Dermis blood vessel endothelial cell (primary cell): ENCODE measurements at regions not wholly inside any gene's neighbourhood (a gene's known extent, or its start where the extent isn't known, plus 50 kb on each side); places are given as distances from the start of the nearest gene placed in this dataset.

Experiments used
- DNase-seq: peaks from one replicate; pipeline ENCODE4 v3.0.0; 2010

GRCh38 chr10:120960725-120961124 lies 109.6 kb downstream of the WDR11 start:
- DNase-seq = no peak

GRCh38 chr10:120961795-120962755 lies 110.9 kb downstream of the WDR11 start:
- no peak for DNase-seq

- no peak for DNase-seq
Measured at GRCh38 chr10:120962756-120963593, 111.8 kb downstream of the WDR11 start.

DNA sequence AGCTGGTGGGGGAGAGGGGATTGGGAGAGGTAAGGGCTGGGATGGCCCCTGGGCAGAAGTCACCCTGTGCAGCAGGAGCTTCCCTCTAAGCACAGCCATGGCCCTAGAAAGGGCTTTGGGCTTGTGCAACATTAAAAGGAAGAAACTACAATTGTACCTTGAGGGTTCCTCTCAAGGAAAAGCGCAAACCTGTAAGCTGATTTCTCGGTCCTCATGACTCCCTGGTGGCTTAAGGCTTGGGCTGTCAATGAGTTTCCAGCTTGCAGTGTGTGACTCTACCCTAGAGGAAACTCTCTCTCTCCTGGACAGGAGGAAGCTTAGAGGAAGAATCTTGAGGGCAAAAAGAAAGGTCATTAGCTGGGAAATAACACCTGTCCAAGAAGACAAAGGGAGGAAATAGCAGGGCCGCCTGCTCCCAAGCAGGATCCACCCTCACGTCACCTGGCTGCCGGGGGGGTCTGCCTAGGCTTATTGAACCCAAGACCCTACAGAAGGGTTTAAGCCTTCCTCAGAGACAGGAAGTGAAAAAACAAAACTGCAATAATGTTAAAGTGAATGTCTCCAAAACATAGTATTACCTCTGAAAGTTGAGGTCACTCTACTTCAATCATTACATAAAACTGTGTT lies 112.5 kb downstream of the WDR11 start:
- no peak for DNase-seq

GRCh38 chr10:120966657-120967045 lies 115.5 kb downstream of the WDR11 start:
- DNase-seq = no peak

DNA sequence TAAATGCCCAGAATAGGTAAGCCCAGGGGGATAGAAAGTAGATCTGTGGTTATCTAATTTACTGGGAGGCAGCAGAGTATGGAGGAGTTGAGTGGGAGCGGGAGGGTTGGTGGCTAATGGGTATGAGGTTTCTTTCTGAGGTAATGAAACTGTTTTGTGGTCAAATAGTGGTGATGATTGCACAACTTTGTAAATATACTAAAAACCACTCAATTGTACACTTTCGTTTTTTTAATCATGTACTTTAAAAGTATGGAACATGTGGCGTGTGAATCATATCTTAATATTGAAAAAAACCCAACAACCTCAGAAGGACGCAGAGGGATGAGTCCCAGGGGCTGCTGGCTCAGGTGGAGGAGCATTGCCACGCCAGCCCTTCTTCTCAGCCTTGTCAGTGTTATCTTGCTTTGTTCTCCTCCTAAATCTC lies 118.1 kb downstream of the WDR11 start:
- no peak for DNase-seq

- DNase-seq = no peak
Measured at GRCh38 chr10:120970595-120971529, 119.7 kb downstream of the WDR11 start.

DNA sequence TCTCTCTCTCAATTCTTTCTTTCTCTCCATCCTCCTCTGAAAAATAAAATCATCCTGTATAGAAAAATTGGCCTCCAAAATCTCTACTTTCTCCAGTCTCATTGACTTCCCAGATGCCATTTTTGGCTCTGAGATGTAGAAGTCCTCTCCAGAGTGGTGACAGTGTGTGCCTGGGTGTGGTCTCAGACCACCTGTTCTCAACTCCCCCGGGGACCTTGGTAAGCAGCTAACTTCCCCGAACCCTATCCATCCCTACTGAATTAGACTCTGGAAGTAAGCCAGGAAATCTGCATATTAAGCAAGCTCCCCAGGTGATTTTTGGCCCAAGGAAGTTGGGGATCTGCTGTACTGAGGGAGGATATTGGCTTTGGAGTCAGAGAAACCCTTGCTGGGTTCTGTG lies 120.5 kb downstream of the WDR11 start:
- no peak for DNase-seq

DNA sequence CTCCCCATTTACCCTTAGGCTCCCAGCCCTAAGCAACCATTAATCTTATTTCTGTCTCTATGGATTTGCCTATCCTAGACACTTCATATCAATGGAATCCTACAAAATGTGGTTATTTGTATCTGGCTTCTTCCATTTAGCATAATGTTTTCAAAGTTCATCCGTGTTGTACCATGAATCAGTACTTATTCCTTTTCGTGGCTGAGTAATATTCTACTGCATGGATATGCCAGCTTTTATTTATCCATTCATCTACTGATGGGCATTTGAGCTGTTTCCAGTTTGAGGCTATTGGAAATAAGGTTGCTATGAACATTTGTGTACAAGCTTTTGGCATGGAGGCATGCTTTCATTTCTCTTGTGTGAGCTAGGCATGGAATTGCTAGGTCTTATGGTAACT lies 121.1 kb downstream of the WDR11 start:
- no peak for DNase-seq

GRCh38 chr10:120975072-120975867 lies 124.1 kb downstream of the WDR11 start:
- DNase-seq = no peak

DNA sequence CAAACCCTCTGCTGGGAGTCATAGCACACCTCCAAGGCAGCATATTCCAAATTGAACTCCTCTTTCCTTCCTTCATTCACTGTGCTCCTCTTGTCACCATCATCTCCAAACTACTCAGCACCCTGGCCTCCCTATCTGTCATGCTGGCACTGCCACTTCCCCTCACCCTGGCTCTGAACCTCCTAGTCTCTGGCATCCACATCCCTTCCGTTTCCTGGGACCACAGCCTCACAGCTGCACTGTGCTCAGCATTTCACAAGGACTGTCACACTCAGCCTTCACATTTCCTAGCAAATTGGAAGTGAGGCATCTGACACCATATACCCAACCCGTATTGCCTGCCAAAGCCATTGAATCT lies 124.7 kb downstream of the WDR11 start:
- no peak for DNase-seq

DNA sequence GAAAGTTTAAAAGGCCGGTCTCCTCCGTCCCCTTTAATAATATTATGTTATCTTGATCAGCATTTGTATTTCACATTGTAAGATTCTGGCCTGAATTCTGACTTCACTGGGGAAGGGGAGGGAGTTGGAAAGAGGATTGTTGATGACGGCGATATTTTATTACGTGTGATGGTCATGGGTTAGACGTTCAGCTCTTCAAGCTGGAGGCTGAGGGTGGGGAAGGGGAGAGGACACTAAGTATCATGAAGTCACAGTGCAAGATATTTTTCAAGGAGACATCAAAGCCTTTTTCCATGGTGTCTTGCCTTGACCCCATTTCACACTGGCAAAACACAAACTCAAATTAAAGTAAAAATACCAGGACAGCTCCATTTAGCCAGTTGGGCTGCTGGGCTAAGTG lies 126.7 kb downstream of the WDR11 start:
- no peak for DNase-seq

DNA sequence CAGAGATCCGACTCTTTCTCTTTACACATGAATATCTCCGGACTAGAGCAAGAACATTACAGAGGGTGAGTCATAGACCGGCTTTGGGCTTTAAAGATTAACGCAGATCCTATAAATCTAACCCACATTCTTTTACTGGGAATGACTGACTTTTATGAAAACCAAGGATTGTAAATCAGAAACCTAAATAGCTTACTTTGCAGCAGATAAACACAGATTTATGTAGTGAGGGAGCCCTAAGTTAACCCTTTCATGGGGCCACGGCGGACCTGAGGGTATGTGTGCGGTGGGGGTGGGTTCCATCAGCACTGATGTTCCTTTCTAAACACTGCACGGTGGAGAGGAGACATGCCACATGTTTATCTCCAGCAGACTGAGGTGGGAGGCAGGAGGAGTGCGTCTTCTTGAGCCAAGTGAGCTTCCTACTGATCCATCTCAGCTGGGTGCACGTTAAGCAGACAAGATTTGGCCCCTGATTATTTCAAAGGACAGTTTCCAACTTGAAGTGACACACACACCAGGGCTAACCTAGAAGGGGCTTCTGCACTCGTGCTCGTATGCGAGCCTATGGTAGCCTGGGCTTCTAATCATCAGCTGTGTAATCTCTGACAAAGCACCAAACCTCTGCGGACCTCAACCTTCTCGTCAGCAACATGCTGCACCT lies 127.6 kb downstream of the WDR11 start:
- no peak for DNase-seq

- DNase-seq = peak; percentile 1
Measured at GRCh38 chr10:120979435-120980278, 128.5 kb downstream of the WDR11 start.

- no peak for DNase-seq
Measured at GRCh38 chr10:120980279-120981255, 129.4 kb downstream of the WDR11 start.

DNA sequence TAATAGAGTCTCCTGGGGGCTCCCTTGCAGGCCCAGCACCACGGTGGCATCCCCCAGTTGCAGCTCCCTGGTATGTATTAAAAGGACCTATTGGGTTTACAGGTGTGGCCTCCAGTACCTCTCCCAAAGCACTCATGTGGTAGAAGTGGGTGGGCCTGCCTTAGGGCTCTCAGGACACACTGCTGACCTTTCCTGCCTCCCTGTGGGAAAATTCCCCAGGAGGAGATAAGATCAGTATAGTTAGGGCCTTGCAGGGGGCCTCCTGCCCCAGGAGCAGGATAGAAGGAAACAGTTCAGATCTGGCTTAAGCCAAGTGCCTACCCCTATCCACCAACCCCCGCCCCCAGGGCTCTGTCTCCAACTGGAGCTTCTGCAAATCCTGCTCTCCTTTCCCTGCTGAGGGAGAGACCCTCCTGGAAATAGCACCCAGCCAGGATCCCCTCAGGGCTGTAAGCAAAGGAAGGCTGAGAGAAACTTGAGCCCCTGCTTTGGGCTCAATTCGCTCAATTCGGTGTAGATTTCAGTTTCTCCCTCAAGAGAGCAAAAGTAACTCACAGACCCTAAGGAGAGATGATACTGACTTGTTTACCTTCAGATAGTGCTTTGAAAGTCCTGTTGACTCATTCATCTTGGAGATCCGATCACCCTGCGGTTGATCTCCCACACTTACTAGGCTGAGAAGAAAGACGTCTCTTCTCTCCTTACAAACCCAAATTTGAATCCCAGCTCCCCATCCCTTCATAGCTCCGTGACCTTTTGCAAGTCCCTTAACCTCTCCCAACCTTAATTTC lies 130.6 kb downstream of the WDR11 start:
- DNase-seq = no peak

- DNase-seq = no peak
Measured at GRCh38 chr10:120982507-120982906, 131.3 kb downstream of the WDR11 start.

- DNase-seq = no peak
Measured at GRCh38 chr10:120983721-120984120, 132.6 kb downstream of the WDR11 start.
